ENCODE measurements at regions not wholly inside any gene's neighbourhood (a gene's known extent, or its start where the extent isn't known, plus 50 kb on each side); places are given as distances from the start of the nearest gene placed in this dataset.

- DNase-seq (ENCODE audit: low read depth, low spot score), result no peak
Observed at GRCh38 chr2:239775623-239776435, 249.3 kb downstream of the NDUFA10 start.

GRCh38 chr2:239774933-239775622 is 250.1 kb downstream of the NDUFA10 start:
- no peak for DNase-seq (ENCODE audit: low read depth, low spot score)
- H3K4me3 ChIP-seq (ENCODE audit: low read length), result no peak overlapping the region

More at GRCh38 chr2:239775623-239776435, 249.3 kb downstream of the NDUFA10 start:
- H3K4me3 ChIP-seq (ENCODE audit: low read length), result no peak overlapping the region

- no peak for DNase-seq (ENCODE audit: low read depth, low spot score)
- H3K4me3 ChIP-seq (ENCODE audit: low read length), result no peak overlapping the region
Observed at GRCh38 chr2:239774142-239774462, 251.0 kb downstream of the NDUFA10 start.

DNA sequence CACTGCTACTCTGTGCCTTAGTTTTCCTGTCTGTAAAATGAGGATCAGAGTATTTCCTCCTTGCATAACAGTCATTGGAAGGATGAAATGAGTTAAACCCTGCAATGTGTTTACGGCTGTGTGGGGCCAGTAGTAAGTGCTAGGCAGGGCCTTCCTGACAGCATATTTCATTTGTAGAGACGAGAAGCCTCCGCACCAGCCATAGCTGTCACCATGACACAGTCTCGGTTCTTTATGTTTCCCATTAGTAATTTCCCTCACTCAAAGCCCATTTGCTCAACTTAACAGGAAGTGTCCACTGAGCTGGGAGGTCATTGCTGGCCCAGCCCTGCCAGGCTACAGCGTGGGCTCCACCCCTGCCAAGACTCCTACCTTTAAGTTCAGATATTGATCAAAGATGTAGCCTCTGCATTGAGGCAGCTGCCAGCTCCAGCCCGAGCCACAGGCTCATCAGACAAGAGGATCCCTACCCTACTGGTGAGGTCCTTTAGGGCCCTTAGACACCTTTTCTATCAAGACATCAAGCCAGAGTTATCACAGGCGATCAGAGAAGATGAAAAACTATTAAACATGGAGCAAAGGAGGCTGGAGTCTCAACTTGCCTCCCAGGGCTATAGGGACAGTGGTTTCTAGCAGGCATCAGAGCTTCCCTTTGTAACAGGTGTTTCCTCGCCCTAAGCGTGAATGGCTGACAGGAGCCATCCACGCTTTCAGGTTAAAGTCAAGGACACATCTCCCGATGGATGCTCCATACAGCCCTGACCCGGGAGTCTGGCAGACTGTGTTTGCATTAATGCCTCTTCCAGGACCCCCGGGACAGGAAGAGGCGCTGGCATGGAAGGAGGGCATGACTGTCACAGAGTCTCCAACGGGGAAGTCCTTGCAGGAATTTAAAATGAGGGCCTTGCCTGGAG is 251.7 kb downstream of the NDUFA10 start:
- no peak for DNase-seq (ENCODE audit: low read depth, low spot score)
- no peak overlapping the region for H3K4me3 ChIP-seq (ENCODE audit: low read length)

GRCh38 chr2:239772721-239773120 is 252.4 kb downstream of the NDUFA10 start:
- no peak for DNase-seq (ENCODE audit: low read depth, low spot score)
- H3K4me3 ChIP-seq (ENCODE audit: low read length), result no peak overlapping the region

DNA sequence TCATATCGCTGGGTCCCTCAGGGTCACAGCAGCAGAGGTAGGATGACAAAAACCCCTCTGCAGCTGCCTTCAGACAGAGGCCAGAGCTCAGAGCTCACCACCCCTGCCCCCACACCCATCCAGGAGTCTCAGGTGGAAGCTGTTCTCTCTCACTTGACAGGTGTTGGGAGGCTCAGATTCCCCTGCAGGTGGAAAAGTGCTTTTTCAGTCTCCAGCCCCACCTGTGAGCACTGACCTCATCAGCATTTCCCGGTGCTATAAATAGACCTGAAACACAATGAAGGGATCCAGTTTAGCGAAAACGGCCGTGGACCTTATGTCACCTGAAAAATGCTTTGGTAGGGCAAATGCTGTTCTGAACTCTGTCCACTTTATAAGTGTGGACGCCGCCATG is 254.9 kb downstream of the NDUFA10 start:
- no peak for DNase-seq (ENCODE audit: low read depth, low spot score)
- H3K4me3 ChIP-seq (ENCODE audit: low read length), result no peak overlapping the region

- H3K4me3 ChIP-seq (ENCODE audit: low read length), result no peak overlapping the region
- no peak for DNase-seq (ENCODE audit: low read depth, low spot score)
Observed at GRCh38 chr2:239769554-239770245, 255.4 kb downstream of the NDUFA10 start.

- no peak for DNase-seq (ENCODE audit: low read depth, low spot score)
- no peak overlapping the region for H3K4me3 ChIP-seq (ENCODE audit: low read length)
Observed at GRCh38 chr2:239768907-239769553, 256.1 kb downstream of the NDUFA10 start.

GRCh38 chr2:239768031-239768790 is 256.9 kb downstream of the NDUFA10 start:
- no peak overlapping the region for H3K4me3 ChIP-seq (ENCODE audit: low read length)
- DNase-seq (ENCODE audit: low read depth, low spot score), result no peak

DNA sequence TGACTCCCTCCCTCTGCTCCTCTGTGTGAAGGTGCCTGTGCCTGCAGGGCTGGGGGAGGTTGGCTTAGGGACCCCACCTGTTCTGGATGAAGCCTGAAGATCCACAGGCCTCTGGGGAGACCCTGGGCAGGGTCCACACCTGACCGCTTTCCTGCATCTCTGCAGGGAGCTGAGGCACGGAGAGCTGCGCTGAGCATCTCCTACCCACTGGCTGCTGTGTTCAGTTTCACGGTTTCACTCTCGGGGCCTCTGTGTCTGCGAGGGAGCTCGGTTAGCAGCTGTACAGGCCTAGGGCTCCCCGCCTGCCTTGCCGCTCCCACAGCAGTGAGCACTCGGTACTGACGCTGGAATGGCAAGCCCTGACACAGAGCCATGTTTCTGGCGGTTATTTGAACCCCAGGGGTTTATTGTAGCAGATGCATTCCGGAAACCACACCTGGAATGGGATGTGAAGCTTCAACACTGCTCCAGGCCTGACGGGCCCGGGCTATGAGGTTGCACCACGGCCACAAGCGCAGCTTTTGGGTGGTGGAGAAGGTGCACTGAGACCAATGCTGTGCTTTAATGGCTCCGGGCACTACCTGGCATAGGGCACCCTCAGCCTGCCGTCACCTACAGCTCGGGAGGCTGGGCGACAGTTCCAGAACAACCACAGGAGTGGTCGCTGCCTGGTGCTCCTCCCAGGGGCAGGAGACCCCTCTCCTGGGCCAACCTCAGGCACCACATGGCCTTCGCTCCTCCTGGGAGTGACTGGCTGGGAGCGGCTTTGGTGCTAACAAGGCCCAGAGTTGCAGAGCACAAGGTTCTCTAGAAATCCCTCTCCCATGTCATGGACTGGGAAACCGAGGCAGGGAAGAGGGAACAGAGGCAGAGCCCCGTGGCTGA is 257.9 kb downstream of the NDUFA10 start:
- DNase-seq (ENCODE audit: low read depth, low spot score), result peak; percentile 18
- H3K4me3 ChIP-seq (ENCODE audit: low read length), result no peak overlapping the region

DNA sequence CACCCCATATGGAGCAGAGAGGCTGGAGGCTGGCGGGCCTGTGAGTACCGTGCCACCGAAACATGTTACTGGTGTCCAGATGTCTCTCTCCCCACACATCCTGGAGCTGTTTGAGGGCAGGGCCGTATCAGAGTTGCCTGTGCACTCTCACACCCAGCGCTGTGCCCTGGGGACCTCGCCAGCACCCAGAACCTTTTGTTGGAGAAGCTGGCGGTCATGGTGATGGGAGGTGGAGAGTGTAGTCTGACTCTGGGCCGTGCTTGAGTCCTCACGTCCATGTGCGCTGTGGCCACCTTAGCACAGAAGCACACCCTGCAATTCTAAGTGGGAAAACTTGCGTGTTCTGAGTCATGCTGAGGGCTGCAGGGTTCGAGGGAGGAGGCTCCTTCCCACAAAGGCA is 259.2 kb downstream of the NDUFA10 start:
- no peak for DNase-seq (ENCODE audit: low read depth, low spot score)
- no peak overlapping the region for H3K4me3 ChIP-seq (ENCODE audit: low read length)

DNA sequence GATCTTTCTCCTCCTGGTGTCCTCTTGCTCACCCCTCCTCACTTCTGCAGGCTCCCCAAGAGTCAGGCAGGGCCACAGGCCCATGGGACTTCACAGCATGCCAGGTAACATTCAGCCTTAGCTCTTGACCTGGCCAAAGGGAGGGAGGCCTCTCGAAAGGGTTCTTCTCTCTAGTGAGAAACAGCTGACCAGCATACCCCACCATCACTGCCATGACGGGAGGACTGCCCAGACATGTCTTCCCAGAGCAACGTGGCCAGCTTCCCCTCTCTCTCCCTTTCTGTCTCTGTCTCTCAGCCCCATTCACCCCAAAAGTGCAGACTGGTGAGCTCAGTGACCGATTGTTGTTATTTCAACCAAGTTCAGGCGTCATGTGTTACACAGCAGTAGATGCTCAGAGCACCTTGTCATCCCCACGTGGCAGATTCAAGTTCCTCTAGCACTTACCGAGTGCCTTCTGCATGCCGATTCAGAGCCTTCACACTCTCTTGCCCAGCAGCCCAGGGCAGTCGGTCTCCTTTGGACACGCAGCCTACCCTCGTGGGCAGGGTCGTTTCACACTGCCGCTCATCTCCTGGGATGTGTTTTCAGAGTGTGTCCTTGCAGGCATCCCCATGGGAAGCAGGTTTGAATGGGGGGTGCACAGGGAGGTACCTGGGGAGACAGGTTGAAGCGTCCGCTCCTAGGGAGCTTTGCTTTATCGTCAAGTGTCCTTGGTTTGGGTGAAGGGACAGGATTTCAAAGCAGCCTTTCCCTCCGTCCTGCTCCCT is 259.9 kb downstream of the NDUFA10 start:
- DNase-seq (ENCODE audit: low read depth, low spot score), result no peak
- no peak overlapping the region for H3K4me3 ChIP-seq (ENCODE audit: low read length)

DNA sequence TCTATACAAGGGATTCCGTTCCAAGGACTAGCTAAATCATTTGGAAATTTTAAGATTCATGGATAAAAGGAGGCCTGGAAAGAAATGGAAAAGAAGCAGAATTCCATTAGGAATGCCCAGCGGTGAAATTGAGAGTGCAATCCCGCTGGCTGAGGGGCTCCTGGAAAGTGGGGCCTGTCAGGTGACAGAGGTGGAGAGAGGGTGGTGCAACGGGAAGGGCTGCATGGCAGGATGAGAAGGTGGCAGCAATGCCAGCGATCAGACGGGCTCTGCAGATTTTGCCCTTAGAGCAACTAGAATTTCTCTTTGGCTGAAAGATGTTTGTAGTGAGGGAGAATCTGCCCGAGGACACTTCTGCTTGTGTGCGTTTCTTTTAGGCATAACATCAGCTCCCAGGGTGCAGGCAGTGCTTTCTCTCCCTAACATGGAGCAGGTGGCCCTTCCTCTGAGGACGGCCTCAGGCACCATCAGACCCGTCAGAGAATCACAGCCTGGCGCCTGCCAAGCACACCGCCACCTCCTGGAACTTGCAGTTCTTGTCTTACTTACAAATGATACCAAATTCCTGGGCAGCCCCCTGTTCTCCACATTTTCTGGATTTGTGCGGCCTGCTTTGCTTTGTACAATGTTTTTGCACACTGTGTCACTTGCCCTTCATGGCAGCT is 261.6 kb downstream of the NDUFA10 start:
- DNase-seq (ENCODE audit: low read depth, low spot score), result no peak

DNA sequence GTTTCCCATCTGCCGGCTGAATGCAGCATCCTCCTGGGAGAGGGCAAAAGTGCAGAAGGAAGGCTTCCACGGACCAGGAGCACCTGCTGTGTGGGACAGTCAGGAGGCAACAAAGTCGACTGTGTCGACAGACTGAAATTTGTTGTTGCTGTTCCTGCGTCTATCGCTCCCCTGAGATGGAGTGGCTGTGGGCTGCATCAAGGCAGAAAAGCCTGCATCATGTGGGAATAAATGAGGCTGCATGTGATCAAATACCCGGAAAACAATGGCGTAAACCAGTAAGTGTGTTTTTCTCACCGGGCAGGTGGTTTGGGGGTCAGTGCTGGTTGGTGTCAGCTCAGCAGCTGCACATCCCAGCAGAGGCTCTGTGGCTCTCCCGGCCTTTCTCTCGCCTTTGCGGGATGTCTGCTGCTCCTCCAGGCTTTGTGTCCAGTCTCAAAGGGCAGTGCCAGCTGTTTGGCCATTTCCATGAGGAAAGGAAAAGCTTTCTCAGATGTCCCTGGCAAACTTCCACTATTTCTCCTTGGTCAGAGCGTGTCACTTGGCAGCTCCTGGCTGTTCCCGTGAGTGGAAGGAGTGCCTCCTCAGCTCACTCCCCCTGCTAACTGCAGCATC is 262.4 kb downstream of the NDUFA10 start:
- H3K4me3 ChIP-seq (ENCODE audit: low read length), result no peak overlapping the region
- DNase-seq (ENCODE audit: low read depth, low spot score), result no peak

More for the DNA sequence above, 261.6 kb downstream of the NDUFA10 start:
- no peak overlapping the region for H3K4me3 ChIP-seq (ENCODE audit: low read length)

GRCh38 chr2:239762106-239762505 is 263.0 kb downstream of the NDUFA10 start:
- no peak overlapping the region for H3K4me3 ChIP-seq (ENCODE audit: low read length)
- DNase-seq (ENCODE audit: low read depth, low spot score), result no peak

All from Jurkat, Clone E6-1 (cell line).